Body of pancreas (tissue), 4 donors: ENCODE measurements at regions not wholly inside any gene's neighbourhood (a gene's known extent, or its start where the extent isn't known, plus 50 kb on each side); places are given as distances from the start of the nearest gene placed in this dataset.
A peak's percentile ranks its signal among the peaks of the same experiment; 100 is the strongest.

ENCODE experiments used
- ATAC-seq: fragments of 150-250 bp; one replicate; pipeline ENCODE4 v1.9.1; 2016
- DNase-seq, 4 donors: peaks; one replicate each; pipeline ENCODE4 v3.0.0-alpha.2; 2019
- H3K27ac ChIP-seq, 4 donors: fragments of 200-600 bp; sonication (generic); 1 replicate in 3 of 4; 2 replicates in 1 of 4; pipeline versions ENCODE4 v1.5.1 to v1.6.1; 2016 to 2019; ENCODE audit warnings: mild to moderate bottlenecking in 1 of 4, mixed read lengths in 1 of 4, moderate library complexity in 1 of 4
- H3K27me3 ChIP-seq, 2 donors: fragments of 200-600 bp; sonication (generic); one replicate each; pipeline ENCODE4 v1.6.0; 2016; ENCODE audit warnings: mild to moderate bottlenecking in 1 of 2
- H3K36me3 ChIP-seq, 2 donors: fragments of 200-600 bp; sonication (generic); replicated peaks in 1 of 2; 2 replicates each; pipeline ENCODE4 v1.5.1; 2016; ENCODE audit warnings: low read depth in 2 of 2; ENCODE audit not compliant: insufficient read depth in 1 of 2
- H3K4me1 ChIP-seq: fragments of 200-600 bp; sonication (generic); one replicate; pipeline ENCODE4 v1.6.0; 2016
- H3K4me3 ChIP-seq, 2 donors: fragments of 200-600 bp; sonication (generic); 1 replicate in 1 of 2; 2 replicates in 1 of 2; pipeline ENCODE4 v1.5.1; 2016 to 2019
- H3K9me3 ChIP-seq, 3 donors: fragments of 200-600 bp; sonication (generic); 1 replicate in 2 of 3; 2 replicates in 1 of 3; pipeline ENCODE4 v1.5.1; 2016
- POLR2A ChIP-seq, 3 donors: fragments of 450-650 bp; IDR thresholded peaks; one replicate each; pipeline ENCODE4 v1.6.1; 2016; ENCODE audit warnings: antibody characterized with exemption in 3 of 3, mild to moderate bottlenecking in 2 of 3
- WGBS, 2 donors: methylation state at CpG; one replicate each; pipeline ENCODE4 v1.1.5; 2017; 5-methylcytosine and 5-hydroxymethylcytosine counted together
- intact Hi-C: fragments of 100-400 bp; cut with DNase I; formaldehyde crosslinking; loops from one replicate; pipeline ENCODE4 v1.15.1; 2023
- TF ChIP-seq, protein P1 (sequence below), 7 experiments: fragments of 450-650 bp in 4 of 7; fragments of 200-600 bp in 3 of 7; sonication (generic) in 3 of 7; IDR thresholded peaks; one replicate each; pipeline ENCODE4 v1.5.1; 2016 to 2019; ENCODE audit warnings: antibody characterized with exemption in 7 of 7

DNA sequence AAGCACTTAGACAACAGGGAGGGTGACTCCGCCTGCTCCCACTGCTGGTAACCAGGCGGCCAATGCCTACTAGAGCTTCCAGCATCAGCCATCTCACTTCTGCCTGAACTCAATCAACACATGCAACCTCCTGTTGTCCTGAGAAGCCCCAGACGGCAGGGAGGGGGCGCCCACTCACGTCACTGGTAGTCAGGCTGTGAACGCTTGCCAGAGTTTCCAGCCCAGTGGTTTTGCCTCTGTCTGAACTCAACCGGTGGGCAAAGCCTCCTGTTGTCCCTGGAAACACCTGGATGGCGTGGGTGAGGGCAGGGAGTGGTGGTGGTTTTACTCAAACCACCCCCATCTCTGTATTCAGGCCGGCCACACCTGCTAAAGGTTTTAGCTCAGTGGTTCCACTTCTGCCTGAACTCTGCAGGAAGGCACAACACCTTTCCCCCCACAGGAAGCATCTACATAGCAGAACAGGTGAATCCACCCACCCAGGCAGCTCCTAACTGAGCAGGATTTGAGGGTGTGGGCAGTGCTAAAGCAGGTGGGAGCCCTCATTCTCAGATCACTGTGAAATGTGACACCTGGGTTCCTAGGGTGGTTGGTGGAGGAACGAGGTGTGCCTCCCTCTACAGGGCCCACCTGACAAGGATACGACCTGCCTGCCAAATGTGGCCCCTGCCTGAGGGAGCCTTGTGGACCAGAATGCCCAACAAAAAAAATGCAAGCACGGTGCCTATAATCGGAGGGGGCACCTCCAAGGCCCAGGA, 563.0 kb upstream of the SEMA3D start:
- intact Hi-C loops: loop anchor here (10.0 kb wide), 1 partner anchor 705 kb away; no protein-coding TSS in a partner anchor
- DNase-seq (no peak), ATAC-seq (no peak)
- WGBS, 2 donors: 53 to 72% methylated on average over 7 to 13 of the region's 13 CpGs
- Histone ChIP-seq H3K27ac (no peak overlapping the region), H3K27me3 (no peaks in the 10 kb centered on the region), H3K36me3 (no peaks in the 10 kb centered on the region), H3K4me3 (no peak overlapping the region), H3K4me1 (no peaks in the 10 kb centered on the region), H3K9me3 (no peaks in the 10 kb centered on the region)
- TF ChIP-seq POLR2A (IDR thresholded peaks at IDR 0.05): no peak
- TF ChIP-seq, protein P1, sequence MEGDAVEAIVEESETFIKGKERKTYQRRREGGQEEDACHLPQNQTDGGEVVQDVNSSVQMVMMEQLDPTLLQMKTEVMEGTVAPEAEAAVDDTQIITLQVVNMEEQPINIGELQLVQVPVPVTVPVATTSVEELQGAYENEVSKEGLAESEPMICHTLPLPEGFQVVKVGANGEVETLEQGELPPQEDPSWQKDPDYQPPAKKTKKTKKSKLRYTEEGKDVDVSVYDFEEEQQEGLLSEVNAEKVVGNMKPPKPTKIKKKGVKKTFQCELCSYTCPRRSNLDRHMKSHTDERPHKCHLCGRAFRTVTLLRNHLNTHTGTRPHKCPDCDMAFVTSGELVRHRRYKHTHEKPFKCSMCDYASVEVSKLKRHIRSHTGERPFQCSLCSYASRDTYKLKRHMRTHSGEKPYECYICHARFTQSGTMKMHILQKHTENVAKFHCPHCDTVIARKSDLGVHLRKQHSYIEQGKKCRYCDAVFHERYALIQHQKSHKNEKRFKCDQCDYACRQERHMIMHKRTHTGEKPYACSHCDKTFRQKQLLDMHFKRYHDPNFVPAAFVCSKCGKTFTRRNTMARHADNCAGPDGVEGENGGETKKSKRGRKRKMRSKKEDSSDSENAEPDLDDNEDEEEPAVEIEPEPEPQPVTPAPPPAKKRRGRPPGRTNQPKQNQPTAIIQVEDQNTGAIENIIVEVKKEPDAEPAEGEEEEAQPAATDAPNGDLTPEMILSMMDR (IDR thresholded peaks at IDR 0.05): no peak

DNA sequence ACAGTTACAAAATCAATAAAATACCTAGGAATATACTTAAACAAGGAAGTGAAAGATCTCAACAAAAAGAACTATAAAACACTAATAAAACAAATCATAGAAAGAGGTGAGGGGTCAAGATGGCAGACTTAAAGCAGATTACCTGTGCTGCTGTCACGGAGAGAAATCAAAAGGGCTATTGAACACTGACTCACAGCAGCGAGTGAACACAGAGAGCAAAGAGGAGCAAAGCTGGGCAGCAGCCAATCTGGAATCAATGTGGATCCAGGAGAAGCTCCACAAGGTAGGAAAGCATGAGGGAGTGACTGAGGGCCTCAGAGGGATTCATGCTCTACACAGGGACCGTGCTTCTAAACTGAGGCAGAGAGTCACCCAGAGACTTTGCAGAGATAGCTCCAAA, 562.0 kb upstream of the SEMA3D start:
- ATAC-seq: no peak
- 56 to 63% methylated on average over 3 of the region's 3 CpGs for WGBS, 2 donors
- intact Hi-C loops: loop anchor here (10.0 kb wide), 1 partner anchor 704 kb away; no protein-coding TSS in a partner anchor
- no peak for TF ChIP-seq POLR2A (IDR thresholded peaks at IDR 0.05)
- TF ChIP-seq, protein P1 (IDR thresholded peaks at IDR 0.05): no peak
- H3K4me1 ChIP-seq: no peaks in the 10 kb centered on the region
- no peak overlapping the region for H3K27ac ChIP-seq
- no peaks in the 10 kb centered on the region for H3K9me3 ChIP-seq
- no peaks in the 10 kb centered on the region for H3K27me3 ChIP-seq
- no peak overlapping the region for H3K4me3 ChIP-seq
- DNase-seq: no peak
- no peaks in the 10 kb centered on the region for H3K36me3 ChIP-seq

DNA sequence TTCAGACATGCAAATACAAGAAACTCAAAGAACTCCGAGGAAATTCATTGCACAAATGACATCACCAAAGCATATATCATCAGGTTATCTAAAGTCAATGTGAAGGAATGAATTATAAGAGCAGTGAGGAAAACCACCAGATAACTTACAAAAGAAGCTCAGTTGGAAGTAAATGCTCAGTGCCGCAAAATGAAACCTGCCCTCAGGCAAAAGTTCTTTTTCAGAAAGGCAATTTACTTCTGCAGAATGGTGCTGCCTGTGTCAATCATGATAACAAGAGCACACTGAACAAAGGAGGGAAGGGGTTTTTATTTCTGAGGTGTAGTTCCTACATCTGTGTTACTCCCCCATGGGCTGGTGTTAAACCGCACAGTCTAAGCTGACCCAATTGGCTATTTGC, 550.6 kb upstream of the SEMA3D start:
- Histone ChIP-seq H3K27me3 (no peaks in the 10 kb centered on the region), H3K36me3 (no peaks in the 10 kb centered on the region), H3K4me3 (no peak overlapping the region), H3K4me1 (peaks cover 24% of the 10 kb centered on the region), H3K27ac (no peak overlapping the region), H3K9me3 (peaks cover 0 to 4% (median 0%) of the 10 kb centered on the region in 3 donors)
- DNase-seq (no peak), ATAC-seq (no peak)
- TF ChIP-seq, protein P1 (IDR thresholded peaks at IDR 0.05): no peak
- no peak for TF ChIP-seq POLR2A (IDR thresholded peaks at IDR 0.05)
- 95 to 96% methylated on average over 3 of the region's 3 CpGs for WGBS, 2 donors
- intact Hi-C loops: no loop called here

DNA sequence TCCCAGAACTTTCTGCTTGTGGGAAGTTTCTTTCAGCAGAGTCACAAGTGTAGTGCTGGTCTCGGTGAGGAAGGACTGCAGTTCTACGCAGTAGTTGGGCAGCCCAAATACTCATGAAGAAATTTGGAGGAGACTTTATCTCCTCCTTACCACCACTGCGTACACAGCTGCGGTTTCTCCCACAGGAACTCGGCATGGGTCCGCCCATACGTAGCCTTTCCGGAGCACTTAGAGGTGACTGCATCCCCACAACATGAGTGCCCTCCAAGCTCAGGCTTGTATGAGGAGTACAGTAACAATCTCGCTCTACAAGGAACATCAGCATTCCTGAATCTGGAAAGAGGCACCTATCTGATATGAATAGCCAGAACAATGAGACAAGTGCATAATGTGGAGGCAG, 549.2 kb upstream of the SEMA3D start:
- intact Hi-C loops: no loop called here
- H3K27me3 ChIP-seq: no peaks in the 10 kb centered on the region
- no peaks in the 10 kb centered on the region for H3K36me3 ChIP-seq
- TF ChIP-seq, protein P1 (IDR thresholded peaks at IDR 0.05): no peak
- peak in 1 of 3 donors; percentile 37 for TF ChIP-seq POLR2A (IDR thresholded peaks at IDR 0.05)
- H3K27ac ChIP-seq: peak overlapping the region in 2 of 4 donors; percentile 25 to 56
- peak; percentile 59 to 84 (median 74) for DNase-seq
- peaks cover 0 to 4% (median 0%) of the 10 kb centered on the region in 3 donors for H3K9me3 ChIP-seq
- H3K4me3 ChIP-seq: no peak overlapping the region
- peaks cover 24% of the 10 kb centered on the region for H3K4me1 ChIP-seq
- ATAC-seq: peak; percentile 78
- WGBS, 2 donors: 46 to 56% methylated on average over 9 of the region's 9 CpGs

DNA sequence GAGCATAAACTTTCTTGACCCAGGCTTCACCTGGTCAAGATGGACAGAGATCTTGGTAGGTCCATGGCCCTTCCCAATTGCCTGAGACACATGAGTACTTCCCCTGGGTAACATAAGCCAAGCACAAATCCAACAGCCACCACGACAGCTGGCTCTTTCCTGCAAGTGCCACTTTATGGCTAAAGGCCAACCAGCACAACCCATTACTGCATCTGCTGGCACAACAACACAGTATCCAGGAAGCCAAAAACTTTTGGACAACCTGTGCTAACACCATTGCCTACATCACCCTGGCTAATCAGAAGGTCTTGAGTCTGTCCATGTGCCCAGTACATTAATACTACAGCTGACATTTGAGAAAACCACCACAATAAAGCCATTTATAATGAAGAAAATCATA, 548.0 kb upstream of the SEMA3D start:
- Histone ChIP-seq H3K27me3 (no peaks in the 10 kb centered on the region), H3K4me1 (peaks cover 24% of the 10 kb centered on the region), H3K9me3 (peaks cover 0 to 4% (median 0%) of the 10 kb centered on the region in 3 donors), H3K4me3 (no peak overlapping the region), H3K36me3 (no peaks in the 10 kb centered on the region), H3K27ac (no peak overlapping the region)
- no peak for TF ChIP-seq POLR2A (IDR thresholded peaks at IDR 0.05)
- TF ChIP-seq, protein P1 (IDR thresholded peaks at IDR 0.05): no peak
- intact Hi-C loops: no loop called here
- 24 to 40% methylated on average over 1 of the region's 1 CpG for WGBS, 2 donors
- DNase-seq (peak; percentile 35 to 71 (median 52)), ATAC-seq (peak; percentile 78)
